Fibroblast of villous mesenchyme (primary cell): ENCODE measurements at regions not wholly inside any gene's neighbourhood (a gene's known extent, or its start where the extent isn't known, plus 50 kb on each side); places are given as distances from the start of the nearest gene placed in this dataset.

Source experiments
- DNase-seq: peaks from one replicate; pipeline ENCODE4 v3.0.0-alpha.2; 2010; ENCODE audit warnings: low read depth
- H3K4me3 ChIP-seq: 2 replicates; pipeline ENCODE4 v1.5.1; 2011; ENCODE audit warnings: low read depth, mild to moderate bottlenecking, low read length
- TF ChIP-seq, protein P1 (sequence below): IDR thresholded peaks from 2 replicates; pipeline ENCODE4 v1.5.1; 2012; ENCODE audit warnings: low read depth, mild to moderate bottlenecking, low read length; ENCODE audit not compliant: insufficient read depth

DNA sequence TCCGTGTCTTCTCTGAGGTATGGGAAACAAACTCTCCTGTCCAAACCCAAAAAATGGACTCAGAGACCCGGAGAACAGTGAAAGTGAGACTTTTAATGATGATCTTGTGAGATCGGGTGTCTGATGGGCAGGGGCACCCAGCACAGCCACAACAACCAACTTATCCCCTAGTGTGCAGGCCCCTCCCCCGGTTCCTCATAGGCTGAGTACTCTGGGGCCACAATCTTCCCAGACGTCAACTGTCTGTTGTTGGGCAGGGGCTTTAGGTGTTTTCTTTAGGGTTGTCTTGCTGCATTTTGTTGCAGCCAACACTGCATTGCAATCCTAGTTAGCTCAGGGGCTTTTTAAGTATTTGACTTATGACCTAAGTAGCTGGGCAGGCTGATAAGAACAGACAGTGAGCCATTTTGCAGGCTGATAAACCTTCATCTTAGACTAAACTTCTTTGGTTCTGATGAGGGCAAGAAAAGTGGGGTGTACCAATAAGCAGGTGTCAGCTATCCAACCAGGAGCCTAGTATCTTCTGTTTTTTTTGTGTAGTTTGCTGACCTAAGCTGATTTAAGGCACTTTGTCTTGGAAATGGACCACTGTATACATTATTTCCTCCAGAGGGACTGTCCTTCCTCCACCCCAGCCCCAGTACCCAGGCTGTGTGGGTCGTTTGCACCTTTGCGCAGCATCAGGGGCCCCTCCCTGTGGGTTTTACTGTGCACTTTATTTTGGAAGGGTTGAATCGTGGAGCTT is 1323.6 kb downstream of the TBC1D22A start:
- no peak overlapping the region for H3K4me3 ChIP-seq
- no peak for DNase-seq
- TF ChIP-seq, protein P1, sequence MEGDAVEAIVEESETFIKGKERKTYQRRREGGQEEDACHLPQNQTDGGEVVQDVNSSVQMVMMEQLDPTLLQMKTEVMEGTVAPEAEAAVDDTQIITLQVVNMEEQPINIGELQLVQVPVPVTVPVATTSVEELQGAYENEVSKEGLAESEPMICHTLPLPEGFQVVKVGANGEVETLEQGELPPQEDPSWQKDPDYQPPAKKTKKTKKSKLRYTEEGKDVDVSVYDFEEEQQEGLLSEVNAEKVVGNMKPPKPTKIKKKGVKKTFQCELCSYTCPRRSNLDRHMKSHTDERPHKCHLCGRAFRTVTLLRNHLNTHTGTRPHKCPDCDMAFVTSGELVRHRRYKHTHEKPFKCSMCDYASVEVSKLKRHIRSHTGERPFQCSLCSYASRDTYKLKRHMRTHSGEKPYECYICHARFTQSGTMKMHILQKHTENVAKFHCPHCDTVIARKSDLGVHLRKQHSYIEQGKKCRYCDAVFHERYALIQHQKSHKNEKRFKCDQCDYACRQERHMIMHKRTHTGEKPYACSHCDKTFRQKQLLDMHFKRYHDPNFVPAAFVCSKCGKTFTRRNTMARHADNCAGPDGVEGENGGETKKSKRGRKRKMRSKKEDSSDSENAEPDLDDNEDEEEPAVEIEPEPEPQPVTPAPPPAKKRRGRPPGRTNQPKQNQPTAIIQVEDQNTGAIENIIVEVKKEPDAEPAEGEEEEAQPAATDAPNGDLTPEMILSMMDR = no peak

DNA sequence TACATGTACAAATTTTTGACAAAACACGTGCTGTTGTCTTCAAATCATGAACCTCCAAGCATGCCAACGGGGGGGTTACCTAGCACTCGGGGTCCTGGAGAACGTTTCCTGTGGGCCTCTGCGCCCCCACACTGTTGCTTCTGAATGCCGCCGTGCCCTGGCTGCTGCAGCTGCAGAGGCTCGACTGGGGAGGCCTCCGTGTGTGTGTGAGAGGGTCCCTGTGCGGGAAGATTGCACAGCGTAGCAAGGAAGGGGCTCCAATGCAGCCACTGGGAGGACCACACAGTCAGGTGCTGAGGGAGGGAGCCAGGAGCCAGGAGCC is 1322.2 kb downstream of the TBC1D22A start:
- no peak for DNase-seq
- no peak overlapping the region for H3K4me3 ChIP-seq
- TF ChIP-seq, protein P1 = no peak

DNA sequence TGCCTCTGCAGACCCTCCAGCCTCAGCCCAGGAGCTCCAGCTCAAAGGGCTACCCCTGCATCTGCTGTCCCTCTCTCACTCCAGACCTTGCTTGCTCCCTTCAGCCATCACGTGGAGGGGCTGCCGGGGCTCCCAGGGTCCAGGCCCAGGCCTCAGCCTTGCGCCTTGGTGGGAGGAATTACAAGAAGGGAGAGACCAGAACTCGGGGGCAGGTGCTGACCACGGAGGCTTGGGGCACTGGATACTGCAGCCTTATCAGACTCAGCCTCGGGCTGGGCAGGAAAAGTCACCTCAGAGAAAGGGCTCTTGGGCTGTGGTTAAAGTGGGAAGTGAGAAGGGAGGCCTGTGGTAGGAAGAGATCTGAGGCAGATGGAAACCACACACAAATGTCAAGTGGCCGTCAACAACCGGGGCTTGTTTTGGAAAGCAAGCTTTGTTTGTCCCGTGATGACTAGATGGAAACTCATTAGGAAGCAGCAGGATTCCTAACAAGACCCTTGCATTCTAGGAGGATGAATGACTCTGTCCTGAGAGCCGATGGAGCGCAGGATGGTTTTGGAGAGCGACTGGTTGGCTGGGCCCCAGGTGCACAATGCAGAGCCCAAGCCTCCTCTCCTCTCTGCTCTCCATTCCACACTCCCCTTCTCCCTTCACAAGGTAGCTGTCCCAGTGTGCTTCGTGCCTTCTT is 1321.7 kb downstream of the TBC1D22A start:
- no peak for DNase-seq
- H3K4me3 ChIP-seq = no peak overlapping the region
- TF ChIP-seq, protein P1 = no peak

DNA sequence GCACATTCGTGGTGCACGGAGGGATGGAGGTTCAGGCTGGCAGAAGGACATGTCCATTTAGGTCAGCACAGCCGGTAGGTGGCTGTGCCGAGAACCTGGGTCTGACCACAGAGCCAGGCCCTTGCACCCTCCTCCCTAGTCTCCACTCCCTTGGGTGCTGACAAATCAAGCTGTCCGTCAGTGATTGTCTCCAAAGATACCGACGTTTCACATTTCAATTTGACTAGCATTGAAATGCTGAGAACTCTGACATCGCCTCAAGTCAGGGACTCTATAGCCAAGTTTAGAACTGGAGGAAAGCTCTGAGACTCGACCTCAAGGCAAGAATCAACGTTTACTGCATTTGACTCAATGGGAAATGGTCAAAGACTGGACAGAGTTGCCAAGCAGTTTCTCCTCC is 1321.1 kb downstream of the TBC1D22A start:
- no peak overlapping the region for H3K4me3 ChIP-seq
- DNase-seq = no peak
- TF ChIP-seq, protein P1 = no peak

DNA sequence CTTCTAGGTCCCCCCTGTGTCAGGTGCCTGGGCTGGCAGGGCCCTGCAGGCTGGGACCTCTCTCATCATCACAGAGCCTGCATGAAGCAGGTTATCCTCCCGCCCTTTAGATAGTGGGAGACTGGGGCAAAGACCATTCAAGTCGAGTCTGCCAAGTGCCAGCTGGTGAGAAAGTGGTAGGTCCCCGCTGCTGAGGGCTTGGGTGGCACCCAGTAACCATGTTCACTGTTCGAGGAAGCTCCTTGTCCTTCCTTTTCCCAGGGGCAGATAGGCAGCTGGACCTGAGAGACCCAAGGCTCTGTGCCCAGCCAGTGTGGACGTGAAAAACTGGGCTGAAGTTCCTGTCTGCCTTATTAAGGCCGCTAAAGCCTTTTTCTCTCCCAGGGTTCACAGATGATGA is 1319.8 kb downstream of the TBC1D22A start:
- TF ChIP-seq, protein P1 = no peak
- no peak for DNase-seq
- H3K4me3 ChIP-seq = no peak overlapping the region

DNA sequence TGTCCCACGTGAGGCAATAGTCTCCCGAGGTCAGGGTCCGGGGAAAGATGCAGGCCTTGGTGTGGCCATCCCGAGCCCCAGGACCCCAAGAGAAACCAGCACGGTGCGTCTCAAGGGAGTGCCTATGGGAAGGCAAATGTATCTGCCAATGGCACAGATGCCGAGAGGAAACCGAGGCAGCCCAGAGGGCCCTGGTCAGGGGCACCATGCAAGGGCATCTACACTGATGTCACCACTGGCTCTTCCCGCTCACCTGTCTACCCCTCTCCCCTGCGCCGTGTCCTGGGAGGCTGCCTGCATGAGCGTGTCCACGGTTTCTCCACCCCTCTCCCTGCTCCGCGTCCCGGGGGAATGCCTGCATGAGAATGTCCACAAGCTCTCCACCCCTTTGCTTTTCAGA is 1318.8 kb downstream of the TBC1D22A start:
- TF ChIP-seq, protein P1 = no peak
- no peak overlapping the region for H3K4me3 ChIP-seq
- DNase-seq = no peak
